RCC 7860 (cell line): ENCODE measurements at regions not wholly inside any gene's neighbourhood (a gene's known extent, or its start where the extent isn't known, plus 50 kb on each side); places are given as distances from the start of the nearest gene placed in this dataset.
"Not testable (repeated sequence)": the region's sequence is repeated elsewhere in the genome, so short reads cannot be mapped to it uniquely, and the experiment has no call there.

Source experiments
- DNase-seq: peaks from one replicate; pipeline ENCODE4 v3.0.0-alpha.2; 2015; ENCODE audit warnings: low spot score
- FAIRE-seq: peaks from 2 replicates; lab custom pipeline; 2012; peaks lifted over from hg19 to GRCh38; lab: Jason Lieb, UNC

- FAIRE-seq (no peak), DNase-seq (no peak)
Measured at GRCh38 chr1:228937851-228938536, 202.7 kb downstream of the RHOU start.

GRCh38 chr1:228938537-228938901 is 203.2 kb downstream of the RHOU start:
- no peak for FAIRE-seq
- DNase-seq = no peak

DNA sequence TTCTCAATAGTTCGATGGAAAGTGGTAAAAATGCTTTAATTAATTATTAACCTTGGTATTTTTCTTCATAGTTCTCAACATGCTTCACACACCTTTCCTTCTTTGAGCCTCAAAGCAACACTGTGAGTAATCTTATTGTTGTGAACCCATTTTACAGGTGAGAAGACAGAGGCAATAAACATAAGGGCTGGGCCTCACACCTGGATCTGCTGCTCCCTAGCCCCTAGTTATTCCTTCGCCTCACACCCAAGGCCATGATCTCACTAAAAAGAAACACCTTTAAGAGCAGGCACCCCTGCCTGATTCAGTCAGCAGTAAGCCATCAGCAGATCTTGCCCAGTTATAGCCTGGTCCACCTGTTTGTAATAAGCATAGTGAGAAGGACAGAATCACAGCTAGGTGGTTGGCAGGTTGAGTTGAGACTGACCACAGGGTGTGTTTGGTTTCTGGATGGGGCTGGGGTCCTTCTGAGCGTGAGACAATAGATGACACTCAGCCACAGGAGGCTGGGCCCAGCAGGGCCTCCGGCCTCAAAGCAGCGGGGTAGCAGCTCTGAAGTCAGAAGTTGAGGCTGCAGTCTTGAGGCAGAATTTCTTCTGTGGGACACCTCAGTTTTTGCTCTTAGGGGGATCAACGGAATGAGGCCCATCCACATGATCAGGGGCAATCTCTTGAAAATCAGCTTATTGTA is 203.9 kb downstream of the RHOU start:
- DNase-seq = no peak
- FAIRE-seq = no peak

DNA sequence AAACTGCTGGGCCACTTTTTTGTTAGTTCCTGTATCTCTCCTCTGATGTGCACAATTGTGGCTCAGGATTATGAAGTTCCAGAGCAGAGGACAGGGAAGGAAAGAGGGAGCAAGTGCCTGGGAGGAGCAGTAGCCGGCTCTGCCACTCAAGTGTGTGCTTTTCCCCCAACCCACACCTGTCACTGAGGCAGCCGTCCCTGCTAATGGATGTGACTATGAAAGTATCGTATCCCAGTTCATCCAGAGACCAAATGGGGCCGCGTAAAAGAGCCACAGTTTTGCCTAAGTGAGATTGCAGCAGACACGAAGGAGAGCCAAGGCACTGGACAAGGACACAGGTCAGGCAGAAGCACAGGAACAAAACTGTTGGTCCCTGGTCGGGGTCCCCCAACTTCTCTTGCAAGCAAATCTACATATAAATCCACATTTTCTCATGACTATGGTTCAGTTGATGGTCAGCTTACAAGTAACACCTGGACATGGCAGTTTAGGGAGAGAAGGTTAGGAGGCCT is 204.7 kb downstream of the RHOU start:
- FAIRE-seq = no peak

GRCh38 chr1:228940526-228940925 is 205.2 kb downstream of the RHOU start:
- no peak for FAIRE-seq
- no peak for DNase-seq

More for the DNA sequence above, 204.7 kb downstream of the RHOU start:
- no peak for DNase-seq

GRCh38 chr1:228940926-228941325 is 205.6 kb downstream of the RHOU start:
- no peak for FAIRE-seq
- DNase-seq = no peak

GRCh38 chr1:228941666-228942065 is 206.4 kb downstream of the RHOU start:
- DNase-seq (no peak), FAIRE-seq (no peak)

GRCh38 chr1:228943436-228943835 is 208.2 kb downstream of the RHOU start:
- FAIRE-seq = no peak

GRCh38 chr1:228944296-228944695 is 209.0 kb downstream of the RHOU start:
- DNase-seq (no peak), FAIRE-seq (no peak)

More at GRCh38 chr1:228943436-228943835, 208.2 kb downstream of the RHOU start:
- no peak for DNase-seq

- DNase-seq (no peak), FAIRE-seq (no peak)
Measured at GRCh38 chr1:228944935-228945371, 209.7 kb downstream of the RHOU start.

GRCh38 chr1:228945885-228946284 is 210.6 kb downstream of the RHOU start:
- FAIRE-seq (no peak), DNase-seq (no peak)

GRCh38 chr1:228949617-228950016 is 214.3 kb downstream of the RHOU start:
- not testable (repeated sequence) for FAIRE-seq, DNase-seq

GRCh38 chr1:228953207-228953606 is 217.9 kb downstream of the RHOU start:
- DNase-seq = no peak
- no peak for FAIRE-seq

DNA sequence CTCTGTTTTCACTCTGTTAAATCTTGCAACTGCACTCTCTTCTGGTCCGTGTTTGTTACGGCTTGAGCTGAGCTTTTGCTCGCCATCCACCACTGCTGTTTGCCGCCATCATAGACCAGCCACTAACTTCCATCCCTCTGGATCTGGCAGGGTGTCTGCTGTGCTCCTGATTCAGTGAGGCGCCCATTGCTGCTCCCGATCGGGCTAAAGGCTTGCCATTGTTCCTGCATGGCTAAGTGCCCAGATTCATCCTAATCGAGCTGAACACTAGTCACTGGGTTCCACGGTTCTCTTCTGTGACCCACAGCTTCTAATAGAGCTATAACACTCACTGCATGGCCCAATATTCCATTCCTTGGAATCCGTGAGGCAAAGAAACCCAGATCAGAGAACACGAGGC is 218.5 kb downstream of the RHOU start:
- FAIRE-seq, DNase-seq: not testable (repeated sequence)

DNA sequence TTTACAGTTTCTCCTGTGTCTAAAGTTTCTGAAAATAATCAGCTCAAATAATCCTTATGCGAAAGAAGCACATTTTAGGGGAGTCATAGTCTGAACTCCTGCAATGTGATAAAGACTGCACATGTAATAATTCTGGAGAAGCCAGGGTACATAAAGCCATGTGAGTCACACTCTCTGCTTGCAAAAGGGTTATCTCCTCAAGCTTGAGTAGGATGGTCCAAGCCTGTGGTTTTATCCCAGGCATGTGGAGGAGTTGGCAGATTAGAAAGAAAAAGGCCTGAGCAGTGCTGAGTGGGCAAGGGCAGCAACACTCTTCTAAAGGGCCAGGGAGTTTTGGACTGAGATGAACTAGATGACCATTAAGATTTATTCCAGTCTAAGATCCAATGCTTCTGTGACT is 220.4 kb downstream of the RHOU start:
- FAIRE-seq (peak; percentile 42), DNase-seq (peak; percentile 54)

- FAIRE-seq (no peak), DNase-seq (no peak)
Measured at GRCh38 chr1:228956864-228957263, 221.6 kb downstream of the RHOU start.

DNA sequence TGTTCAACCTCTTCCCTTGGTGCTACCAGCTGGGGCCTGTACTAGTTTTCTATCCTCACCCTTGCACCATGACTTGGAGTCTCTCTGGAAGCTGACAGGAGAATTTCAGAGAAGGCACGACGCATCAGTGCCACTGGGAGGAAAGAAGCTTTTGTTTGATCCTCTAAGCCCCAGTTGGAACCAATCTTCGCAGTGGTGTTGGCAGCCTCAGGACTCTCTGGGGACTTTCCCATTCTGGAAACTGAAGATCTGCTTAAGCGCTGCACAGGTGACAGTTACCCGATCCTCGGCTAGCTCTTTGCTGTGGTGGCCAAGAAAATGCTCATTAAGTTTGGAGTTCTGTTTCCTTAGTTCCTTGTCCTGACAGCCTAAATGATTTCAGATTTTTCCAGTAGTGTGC is 222.3 kb downstream of the RHOU start:
- no peak for FAIRE-seq
- DNase-seq = no peak

GRCh38 chr1:228958121-228958520 is 222.8 kb downstream of the RHOU start:
- no peak for DNase-seq
- FAIRE-seq = no peak

GRCh38 chr1:228958741-228959140 is 223.5 kb downstream of the RHOU start:
- no peak for DNase-seq
- no peak for FAIRE-seq

- no peak for FAIRE-seq
- no peak for DNase-seq
Measured at GRCh38 chr1:228960705-228961104, 225.4 kb downstream of the RHOU start.

DNA sequence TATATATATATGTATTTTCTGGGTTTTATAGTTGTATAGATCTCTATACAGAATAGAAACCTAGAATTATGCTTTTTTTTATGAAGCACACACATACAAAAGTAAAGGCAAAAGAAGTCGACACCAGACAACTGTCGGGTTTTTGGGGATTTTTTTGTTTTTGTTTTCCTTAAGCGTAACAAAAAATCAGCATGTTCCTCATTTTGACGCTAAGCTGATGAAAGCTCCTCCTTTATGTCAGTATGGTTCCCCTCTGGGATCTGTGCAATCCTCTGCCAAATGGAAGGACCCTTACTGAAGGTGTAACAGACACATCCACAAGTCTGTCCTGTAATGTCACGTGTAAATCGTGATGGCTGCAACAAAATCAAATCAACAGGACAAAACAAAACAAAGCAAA is 226.2 kb downstream of the RHOU start:
- DNase-seq (no peak), FAIRE-seq (no peak)

DNA sequence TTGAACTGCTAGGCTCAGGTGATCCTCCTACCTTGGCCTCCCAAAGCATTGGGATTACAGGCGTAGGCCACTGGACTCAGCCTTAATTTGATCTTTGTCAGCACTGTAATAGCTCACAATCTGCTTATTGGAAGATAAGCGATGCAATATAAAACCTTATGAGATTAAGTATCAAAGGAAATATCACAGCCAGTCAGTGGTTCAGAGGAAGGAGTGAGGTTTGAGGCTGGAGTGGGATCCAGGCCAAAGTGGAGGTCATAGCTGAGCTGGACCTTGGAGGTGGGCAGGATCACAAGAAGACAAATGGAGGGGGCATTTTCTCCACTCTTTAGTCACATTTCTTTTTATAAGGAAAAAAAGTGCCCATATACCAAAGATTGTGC is 228.5 kb downstream of the RHOU start:
- FAIRE-seq (peak; percentile 2), DNase-seq (no peak)
